ENCODE measurements at regions not wholly inside any gene's neighbourhood (a gene's known extent, or its start where the extent isn't known, plus 50 kb on each side); places are given as distances from the start of the nearest gene placed in this dataset.
"Not testable (repeated sequence)": the region's sequence is repeated elsewhere in the genome, so short reads cannot be mapped to it uniquely, and the experiment has no call there.

DNA sequence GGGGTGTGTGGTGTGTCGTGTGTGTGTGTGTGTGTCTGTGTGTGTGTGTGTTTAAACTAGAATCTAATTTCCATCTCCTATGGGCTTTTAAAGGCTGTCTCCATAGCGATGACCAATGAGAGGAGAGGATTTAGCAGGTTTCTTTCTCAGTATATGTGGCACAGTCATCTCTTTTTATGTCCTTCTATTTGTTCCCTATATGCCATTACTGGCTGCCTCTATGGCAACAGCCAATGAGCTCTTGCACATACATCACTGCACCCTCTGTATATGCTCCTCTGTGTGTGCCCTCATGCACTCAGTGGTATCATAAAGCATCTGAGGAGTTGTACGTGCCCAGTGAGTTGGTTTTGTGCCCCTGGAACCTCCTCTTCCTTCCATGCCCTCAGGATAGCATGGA is 107.6 kb downstream of the GPR85 start:
- CTCF ChIA-PET (ENCODE audit: partially characterized antibody); H3K4ac ChIP-seq (replicated peaks; ENCODE audit: insufficient read length, low read depth, low read length); H4K8ac ChIP-seq (ENCODE audit: extremely low read depth, insufficient read depth, low read length); H2BK5ac ChIP-seq (ENCODE audit: low read depth, low read length); H2BK12ac ChIP-seq (ENCODE audit: low read depth, low read length); DNase-seq (ENCODE audit: low read depth in 1 of 2, low spot score in 2 of 2); H3K79me1 ChIP-seq (ENCODE audit: low read depth, low read length); H3K9ac ChIP-seq (replicated peaks in 1 of 4; ENCODE audit: extremely low read depth in 1 of 4, low read depth in 3 of 4, low read length in 3 of 4); H3K27ac ChIP-seq (ENCODE audit: low read depth, low read length); H2BK20ac ChIP-seq (ENCODE audit: low read length); H2AFZ ChIP-seq (ENCODE audit: low read length); H4K91ac ChIP-seq (replicated peaks; ENCODE audit: insufficient read length, low read length); H2BK15ac ChIP-seq (ENCODE audit: low read length); H3K9me3 ChIP-seq (ENCODE audit: insufficient read depth in 2 of 2, low read depth in 1 of 2, low read length in 1 of 2); H3K4me1 ChIP-seq (replicated peaks in 1 of 4; ENCODE audit: control insufficient read depth in 3 of 4, insufficient read depth in 4 of 4, low read length in 3 of 4); H3K56ac ChIP-seq (replicated peaks; ENCODE audit: insufficient read length, low read depth, low read length); H3K23ac ChIP-seq (ENCODE audit: insufficient read length); H3K79me2 ChIP-seq (ENCODE audit: control insufficient read depth in 1 of 2, insufficient read depth in 2 of 2, low read length in 2 of 2); H3K23me2 ChIP-seq (ENCODE audit: low read depth, low read length); H3K4me2 ChIP-seq (ENCODE audit: insufficient read depth in 1 of 2, low read depth in 2 of 2, low read length in 2 of 2); H4K20me1 ChIP-seq (replicated peaks in 1 of 2; ENCODE audit: control insufficient read depth in 1 of 2, insufficient read depth in 2 of 2, low read length in 2 of 2); H4K5ac ChIP-seq (ENCODE audit: insufficient read length, low read depth, low read length); H2BK120ac ChIP-seq (replicated peaks; ENCODE audit: low read depth, low read length); H2AK5ac ChIP-seq (ENCODE audit: low read depth, low read length); H3K4me3 ChIP-seq (ENCODE audit: extremely low read depth in 1 of 4, insufficient read depth in 2 of 4, low read depth in 3 of 4, low read length in 4 of 4); H3K36me3 ChIP-seq (ENCODE audit: control insufficient read depth in 2 of 4, insufficient read depth in 4 of 4, low read length in 3 of 4); H3K14ac ChIP-seq (ENCODE audit: insufficient read length); H3K27me3 ChIP-seq (replicated peaks in 1 of 4; ENCODE audit: control insufficient read depth in 3 of 4, extremely low read depth in 1 of 4, insufficient read depth in 3 of 4, low read length in 3 of 4); POLR2A ChIA-PET (ENCODE audit: partially characterized antibody); H3K18ac ChIP-seq (ENCODE audit: extremely low read depth, low read length); FAIRE-seq: not testable (repeated sequence)
- 87% methylated on average over 2 of the region's 3 CpGs; no CpG with 5 or more reads in 1 of the 2 experiments for WGBS, 2 experiments (ENCODE audit: extremely low coverage in 1 of 2, insufficient coverage in 1 of 2, insufficient read length in 1 of 2, insufficient replicate concordance in 2 of 2, low coverage in 1 of 2, low lambda C conversion rate in 2 of 2, missing lambda C conversion rate in 1 of 2)

DNA sequence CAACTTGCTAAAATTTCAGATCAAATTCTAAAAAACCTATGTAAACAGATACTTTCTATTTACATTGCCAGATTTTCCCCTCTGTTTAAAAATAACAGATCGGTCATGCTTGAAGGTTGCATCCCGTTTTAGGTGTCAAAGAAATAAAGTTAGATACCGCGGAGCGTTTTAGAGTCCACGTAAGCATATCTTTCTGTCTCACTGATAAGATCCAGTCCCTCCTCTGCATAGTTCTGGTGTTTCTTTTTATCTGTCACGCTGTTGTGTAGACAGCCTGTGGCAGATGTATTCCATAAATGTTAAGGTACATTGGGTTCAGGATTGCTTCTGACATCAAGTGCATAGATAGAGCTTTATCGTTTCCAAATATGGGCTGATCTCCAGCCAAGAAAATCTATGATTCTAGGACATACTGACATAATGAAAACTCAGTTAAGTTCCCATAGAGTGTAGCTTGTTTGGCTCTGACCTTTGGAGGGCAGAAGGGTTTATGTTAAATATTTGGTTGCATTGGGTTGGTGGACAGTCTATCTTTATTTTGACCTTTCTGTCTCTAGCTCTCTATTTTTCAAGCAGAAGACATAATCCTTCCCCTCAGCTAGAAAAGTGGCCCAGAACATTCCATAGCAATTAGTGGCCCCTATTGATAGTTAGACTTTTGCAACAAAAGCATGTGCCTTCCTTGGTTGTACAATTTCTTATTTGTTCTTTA is 109.2 kb downstream of the GPR85 start:
- H3K4ac ChIP-seq (replicated peaks; ENCODE audit: insufficient read length, low read depth, low read length); H4K8ac ChIP-seq (ENCODE audit: extremely low read depth, insufficient read depth, low read length); DNase-seq (ENCODE audit: low read depth in 1 of 2, low spot score in 2 of 2); H3K18ac ChIP-seq (ENCODE audit: extremely low read depth, low read length); H2BK120ac ChIP-seq (replicated peaks; ENCODE audit: low read depth, low read length); CTCF ChIA-PET (ENCODE audit: partially characterized antibody); H2BK5ac ChIP-seq (ENCODE audit: low read depth, low read length); H3K27me3 ChIP-seq (replicated peaks in 1 of 4; ENCODE audit: control insufficient read depth in 3 of 4, extremely low read depth in 1 of 4, insufficient read depth in 3 of 4, low read length in 3 of 4); H4K5ac ChIP-seq (ENCODE audit: insufficient read length, low read depth, low read length); H3K79me1 ChIP-seq (ENCODE audit: low read depth, low read length); H3K4me3 ChIP-seq (ENCODE audit: extremely low read depth in 1 of 4, insufficient read depth in 2 of 4, low read depth in 3 of 4, low read length in 4 of 4); H2BK15ac ChIP-seq (ENCODE audit: low read length); H3K9me3 ChIP-seq (ENCODE audit: insufficient read depth in 2 of 2, low read depth in 1 of 2, low read length in 1 of 2); H4K91ac ChIP-seq (replicated peaks; ENCODE audit: insufficient read length, low read length); H3K56ac ChIP-seq (replicated peaks; ENCODE audit: insufficient read length, low read depth, low read length); H3K14ac ChIP-seq (ENCODE audit: insufficient read length); H3K23ac ChIP-seq (ENCODE audit: insufficient read length); H2BK20ac ChIP-seq (ENCODE audit: low read length); H2AFZ ChIP-seq (ENCODE audit: low read length); H3K79me2 ChIP-seq (ENCODE audit: control insufficient read depth in 1 of 2, insufficient read depth in 2 of 2, low read length in 2 of 2); FAIRE-seq; H3K27ac ChIP-seq (ENCODE audit: low read depth, low read length); H3K36me3 ChIP-seq (ENCODE audit: control insufficient read depth in 2 of 4, insufficient read depth in 4 of 4, low read length in 3 of 4); H4K20me1 ChIP-seq (replicated peaks in 1 of 2; ENCODE audit: control insufficient read depth in 1 of 2, insufficient read depth in 2 of 2, low read length in 2 of 2); H3K9ac ChIP-seq (replicated peaks in 1 of 4; ENCODE audit: extremely low read depth in 1 of 4, low read depth in 3 of 4, low read length in 3 of 4); H3K4me1 ChIP-seq (replicated peaks in 1 of 4; ENCODE audit: control insufficient read depth in 3 of 4, insufficient read depth in 4 of 4, low read length in 3 of 4); H3K4me2 ChIP-seq (ENCODE audit: insufficient read depth in 1 of 2, low read depth in 2 of 2, low read length in 2 of 2); H2AK5ac ChIP-seq (ENCODE audit: low read depth, low read length); H2BK12ac ChIP-seq (ENCODE audit: low read depth, low read length); POLR2A ChIA-PET (ENCODE audit: partially characterized antibody); H3K23me2 ChIP-seq (ENCODE audit: low read depth, low read length): not testable (repeated sequence)
- 80% methylated on average over 2 of the region's 8 CpGs; no CpG with 5 or more reads in 1 of the 2 experiments for WGBS, 2 experiments (ENCODE audit: extremely low coverage in 1 of 2, insufficient coverage in 1 of 2, insufficient read length in 1 of 2, insufficient replicate concordance in 2 of 2, low coverage in 1 of 2, low lambda C conversion rate in 2 of 2, missing lambda C conversion rate in 1 of 2)
